Stimulated activated CD4-positive, alpha-beta T cell treated with anti-CD3 and anti-CD28 coated beads, Interleukin-15, amount 100 ng/mL, for 1 hour (primary cell): ENCODE measurements at regions not wholly inside any gene's neighbourhood (a gene's known extent, or its start where the extent isn't known, plus 50 kb on each side); places are given as distances from the start of the nearest gene placed in this dataset.

Experiments used
- DNase-seq, 2 donors: peaks; one replicate each; pipeline ENCODE4 v3.0.0-alpha.2; 2020; ENCODE audit warnings: low read depth in 1 of 2, low spot score in 1 of 2

GRCh38 chr2:106628377-106628776 is 141.2 kb downstream of the CD8B2 start:
- no peak for DNase-seq

- DNase-seq, result no peak
Measured at GRCh38 chr2:106629981-106630380, 142.8 kb downstream of the CD8B2 start.

GRCh38 chr2:106631281-106631680 is 144.1 kb downstream of the CD8B2 start:
- no peak for DNase-seq

- DNase-seq, result no peak
Measured at GRCh38 chr2:106638043-106638442, 150.9 kb downstream of the CD8B2 start.

GRCh38 chr2:106638580-106638979 is 151.4 kb downstream of the CD8B2 start:
- DNase-seq, result no peak

- no peak for DNase-seq
Measured at GRCh38 chr2:106642679-106643078, 155.5 kb downstream of the CD8B2 start.

DNA sequence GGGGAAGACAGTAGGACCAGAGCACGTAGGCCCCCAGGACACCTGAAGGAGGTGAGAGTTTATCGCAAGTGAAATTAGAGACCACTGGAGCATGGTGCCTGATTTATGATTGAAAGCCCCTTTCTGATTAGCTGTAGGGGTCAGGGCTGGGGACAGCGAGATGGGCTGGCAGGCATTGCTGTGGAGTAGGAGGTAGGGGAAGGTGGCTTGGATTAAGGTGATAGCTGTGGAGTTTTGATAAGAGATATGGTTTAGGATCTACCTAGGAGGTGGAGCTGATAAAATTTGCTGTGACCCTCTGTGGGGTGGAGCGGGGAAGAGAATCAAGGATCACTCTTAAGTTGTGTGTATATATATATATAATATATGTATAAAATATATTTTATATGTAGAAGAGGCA is 157.5 kb downstream of the CD8B2 start:
- DNase-seq, result no peak

DNA sequence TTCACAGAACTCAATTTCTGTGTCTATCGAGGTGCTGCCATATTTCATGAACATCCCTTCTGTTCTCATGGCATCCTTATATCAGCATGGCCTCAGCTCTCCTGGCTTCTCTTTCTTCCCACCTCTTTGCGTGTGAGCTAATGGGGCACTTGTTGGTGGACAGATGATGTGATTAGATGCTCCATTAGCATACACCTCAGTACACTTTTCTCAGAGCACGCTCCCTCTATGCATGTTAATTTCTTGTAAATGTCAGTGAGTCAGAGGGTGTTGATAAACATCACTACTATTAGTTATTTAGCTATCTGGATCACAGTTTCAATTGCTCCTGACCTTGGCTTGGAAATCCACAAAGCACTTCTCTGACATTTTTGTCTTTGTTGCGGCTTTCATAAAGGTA is 159.4 kb downstream of the CD8B2 start:
- DNase-seq, result no peak

DNA sequence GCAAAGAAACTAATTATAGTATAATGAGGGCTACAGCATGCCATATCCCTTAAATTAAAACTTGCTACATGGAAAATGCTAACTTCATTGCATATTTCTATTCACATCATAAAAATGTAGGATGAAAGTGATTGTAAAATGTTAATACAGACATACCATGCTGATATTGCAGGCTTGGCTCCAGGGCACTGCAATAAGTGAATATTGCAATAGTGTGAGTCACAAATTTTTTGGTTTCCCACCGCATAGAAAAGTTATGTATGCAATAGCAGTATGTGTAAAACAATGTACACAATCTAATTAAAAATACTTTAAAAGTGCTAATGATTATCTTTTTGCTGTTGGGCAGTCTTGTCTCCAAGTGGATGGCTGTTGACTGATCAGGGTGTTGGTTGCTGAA is 162.1 kb downstream of the CD8B2 start:
- DNase-seq, result no peak

- DNase-seq, result no peak
Measured at GRCh38 chr2:106653465-106653864, 166.3 kb downstream of the CD8B2 start.

DNA sequence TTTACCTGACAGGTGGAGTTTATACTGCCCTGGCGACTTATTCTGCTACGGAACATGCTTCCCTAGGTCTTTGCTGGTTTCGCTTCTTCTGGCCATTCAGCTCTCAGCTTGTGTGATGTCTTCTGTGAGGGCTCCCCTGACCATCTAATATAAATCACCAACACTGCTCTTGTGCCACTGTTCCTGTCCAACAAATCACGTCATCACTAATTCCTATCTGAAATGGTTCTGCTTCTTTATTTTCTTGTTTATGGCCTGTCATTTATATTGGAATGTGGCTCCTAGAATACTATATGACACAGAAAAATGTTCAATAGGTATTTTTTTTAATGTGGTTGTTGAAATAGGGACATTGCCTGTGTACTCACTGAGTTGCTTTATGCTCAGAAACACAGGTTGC is 171.5 kb downstream of the CD8B2 start:
- no peak for DNase-seq

GRCh38 chr2:106664669-106665068 is 177.5 kb downstream of the CD8B2 start:
- DNase-seq, result no peak

DNA sequence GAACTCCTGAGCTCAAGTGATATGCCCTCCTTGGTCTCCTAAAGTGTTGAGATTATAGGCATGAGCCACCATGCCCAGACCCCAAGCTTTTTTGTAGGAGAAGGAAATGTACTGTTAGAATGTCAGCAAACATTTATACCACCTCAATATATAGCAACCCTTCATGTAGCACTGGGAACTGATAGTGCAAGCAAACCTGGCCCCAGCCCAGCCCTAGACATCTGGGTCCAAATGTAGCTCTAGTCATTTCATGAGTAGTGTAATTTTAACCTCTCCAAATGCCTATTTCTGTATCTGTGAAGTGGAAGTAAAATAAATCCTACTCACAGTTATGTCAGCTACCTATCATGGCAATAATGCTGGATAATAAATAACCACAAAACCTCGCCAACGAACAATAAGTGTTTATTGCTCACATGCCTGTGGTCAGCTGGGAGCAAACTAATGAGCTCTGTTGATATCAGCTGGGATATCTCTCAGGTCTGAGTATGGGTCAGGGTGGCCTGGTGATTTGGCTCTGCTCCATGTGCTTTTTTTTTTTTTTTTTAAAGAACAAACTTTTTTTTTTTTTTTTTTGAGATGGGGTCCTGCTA is 180.4 kb downstream of the CD8B2 start:
- no peak for DNase-seq

GRCh38 chr2:106685180-106685897 is 198.2 kb downstream of the CD8B2 start:
- DNase-seq, result no peak

DNA sequence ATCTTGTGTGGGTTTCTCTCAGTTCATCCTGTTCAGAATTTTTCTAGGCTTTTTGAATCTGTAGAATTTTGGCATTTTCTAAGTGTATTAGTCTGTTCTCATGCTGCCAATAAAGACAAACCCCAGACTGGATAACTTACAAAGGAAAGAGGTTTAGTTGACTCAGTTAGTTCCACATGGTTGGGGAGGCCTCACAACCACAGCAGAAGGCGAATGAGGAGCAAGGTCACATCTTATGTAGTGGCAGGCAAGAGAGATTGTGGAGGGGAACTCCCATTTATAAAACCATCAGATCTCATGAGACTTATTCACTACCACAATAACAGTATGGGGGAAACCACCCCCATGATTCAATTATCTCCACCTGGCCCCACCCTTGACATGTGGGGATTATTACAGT is 199.2 kb downstream of the ST6GAL2 start:
- DNase-seq, result no peak

- no peak for DNase-seq
Measured at GRCh38 chr2:106694964-106695470, 190.9 kb downstream of the ST6GAL2 start.

DNA sequence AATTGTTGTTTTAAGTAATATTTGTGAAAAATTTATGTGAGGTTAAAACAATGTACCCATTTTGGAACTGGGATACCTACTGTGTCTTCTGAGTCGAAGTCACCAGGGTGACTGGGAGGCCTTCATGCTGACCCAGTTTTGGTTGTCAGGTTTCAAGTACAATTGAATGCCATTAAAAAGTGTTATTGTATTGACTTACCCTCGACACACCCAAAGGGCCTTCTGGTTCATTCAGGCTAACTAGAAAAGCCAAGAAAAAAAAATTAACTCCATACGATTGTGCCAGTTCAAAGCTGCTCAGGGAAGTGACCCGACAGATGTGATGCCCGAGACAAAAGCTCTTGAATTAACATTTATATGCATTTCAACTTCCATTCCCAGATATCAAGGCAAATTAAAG is 190.0 kb downstream of the ST6GAL2 start:
- no peak for DNase-seq

DNA sequence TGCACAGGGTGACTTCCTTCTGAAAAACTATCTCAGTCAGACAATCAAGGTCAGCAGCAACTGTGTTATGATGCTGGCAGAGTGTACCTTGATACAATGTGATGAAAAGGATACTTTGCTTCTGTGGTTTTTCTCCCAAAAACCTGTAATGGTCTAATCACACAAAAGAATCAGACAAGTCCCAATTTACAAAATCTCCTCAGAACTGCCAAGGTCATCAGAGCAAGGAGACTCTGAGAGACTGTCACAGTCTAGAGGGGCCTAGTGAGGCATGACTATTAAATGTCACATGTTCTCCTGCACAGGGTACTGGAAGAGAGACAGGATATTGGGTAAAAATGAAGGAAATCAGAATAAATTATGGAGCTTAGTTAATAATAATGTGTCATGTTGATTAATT is 185.4 kb downstream of the ST6GAL2 start:
- no peak for DNase-seq

- DNase-seq, result no peak
Measured at GRCh38 chr2:106701203-106702022, 184.6 kb downstream of the ST6GAL2 start.

GRCh38 chr2:106703161-106703560 is 182.8 kb downstream of the ST6GAL2 start:
- no peak for DNase-seq

DNA sequence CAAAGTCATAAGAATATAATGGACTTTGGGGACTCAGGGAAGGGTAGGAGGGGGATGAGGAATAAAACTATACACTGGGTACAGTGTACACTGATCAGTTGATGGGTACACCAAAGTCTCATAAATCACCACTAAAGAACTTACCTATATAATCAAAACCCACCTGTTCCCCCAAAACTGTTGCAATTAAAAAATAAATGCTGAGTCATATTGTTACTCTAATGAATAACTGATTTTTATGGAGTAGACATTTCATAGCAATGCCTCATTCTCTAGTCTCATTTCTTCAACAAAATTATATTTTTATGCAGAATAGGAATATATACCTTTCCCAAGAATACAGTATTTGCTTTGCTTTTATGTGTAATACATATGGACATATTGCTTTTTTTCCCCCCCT is 181.2 kb downstream of the ST6GAL2 start:
- no peak for DNase-seq

DNA sequence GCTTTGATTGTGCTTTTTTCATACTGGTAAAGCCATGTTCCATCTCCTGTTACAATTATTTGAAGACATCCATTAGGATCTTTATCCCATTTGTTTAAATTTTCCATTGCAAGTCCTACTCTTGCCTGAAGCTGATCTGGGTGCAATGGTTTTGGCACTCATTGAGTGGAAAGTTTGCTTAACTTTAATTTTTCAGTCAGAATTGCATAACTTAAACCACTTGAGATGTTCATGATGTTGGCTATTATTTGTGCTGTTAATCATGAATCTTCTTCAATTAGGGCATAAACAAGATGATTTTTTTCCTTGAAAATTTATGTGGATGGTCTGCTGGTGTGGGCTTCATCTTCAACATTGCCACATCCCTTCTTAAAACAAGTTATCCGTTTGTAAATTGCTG is 180.1 kb downstream of the ST6GAL2 start:
- no peak for DNase-seq
